OCI-LY1 (cell line): ENCODE measurements at regions not wholly inside any gene's neighbourhood (a gene's known extent, or its start where the extent isn't known, plus 50 kb on each side); places are given as distances from the start of the nearest gene placed in this dataset.

ENCODE experiments used
- EZH2 ChIP-seq: fragments of 200-600 bp; sonication (generic), shearing (Covaris generic); IDR thresholded peaks from 2 replicates; pipeline ENCODE4 v1.8.0; 2017; ENCODE audit warnings: borderline replicate concordance, mixed run types, mild to moderate bottlenecking, antibody characterized with exemption, low read length, moderate library complexity, mixed read lengths
- TF ChIP-seq, protein P1 (sequence below): fragments of 200-600 bp; sonication (generic), shearing (Covaris generic); IDR thresholded peaks from 2 replicates; pipeline ENCODE4 v1.5.1; 2017; ENCODE audit warnings: mild to moderate bottlenecking, antibody characterized with exemption, low read length, moderate library complexity, mixed read lengths

GRCh38 chr15:93141371-93141794 lies 52.4 kb upstream of the RGMA start:
- TF ChIP-seq, protein P1, sequence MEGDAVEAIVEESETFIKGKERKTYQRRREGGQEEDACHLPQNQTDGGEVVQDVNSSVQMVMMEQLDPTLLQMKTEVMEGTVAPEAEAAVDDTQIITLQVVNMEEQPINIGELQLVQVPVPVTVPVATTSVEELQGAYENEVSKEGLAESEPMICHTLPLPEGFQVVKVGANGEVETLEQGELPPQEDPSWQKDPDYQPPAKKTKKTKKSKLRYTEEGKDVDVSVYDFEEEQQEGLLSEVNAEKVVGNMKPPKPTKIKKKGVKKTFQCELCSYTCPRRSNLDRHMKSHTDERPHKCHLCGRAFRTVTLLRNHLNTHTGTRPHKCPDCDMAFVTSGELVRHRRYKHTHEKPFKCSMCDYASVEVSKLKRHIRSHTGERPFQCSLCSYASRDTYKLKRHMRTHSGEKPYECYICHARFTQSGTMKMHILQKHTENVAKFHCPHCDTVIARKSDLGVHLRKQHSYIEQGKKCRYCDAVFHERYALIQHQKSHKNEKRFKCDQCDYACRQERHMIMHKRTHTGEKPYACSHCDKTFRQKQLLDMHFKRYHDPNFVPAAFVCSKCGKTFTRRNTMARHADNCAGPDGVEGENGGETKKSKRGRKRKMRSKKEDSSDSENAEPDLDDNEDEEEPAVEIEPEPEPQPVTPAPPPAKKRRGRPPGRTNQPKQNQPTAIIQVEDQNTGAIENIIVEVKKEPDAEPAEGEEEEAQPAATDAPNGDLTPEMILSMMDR = no peak
- no peak for TF ChIP-seq EZH2
